ENCODE measurements at regions not wholly inside any gene's neighbourhood (a gene's known extent, or its start where the extent isn't known, plus 50 kb on each side); places are given as distances from the start of the nearest gene placed in this dataset.

DNA sequence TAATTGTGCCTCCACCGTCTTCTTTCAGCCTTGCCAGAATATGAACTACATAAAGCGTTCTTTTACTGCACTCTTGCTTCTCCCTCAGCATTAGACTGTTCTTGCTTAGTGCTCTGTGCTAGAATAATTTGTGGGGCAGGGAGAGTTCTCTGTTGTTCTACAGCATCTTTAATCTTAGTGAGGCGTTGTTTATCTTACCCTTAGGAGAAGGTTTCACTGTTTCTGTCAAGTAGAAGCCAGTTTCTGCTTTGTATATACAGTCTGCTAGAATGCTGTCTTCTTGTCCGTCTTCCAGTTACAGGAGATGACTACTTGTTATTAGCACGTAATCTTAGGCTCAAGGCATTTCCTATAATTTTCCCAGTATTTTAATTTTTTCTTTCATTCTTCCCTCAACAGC lies 458.0 kb downstream of the FLRT2 start:
- TF ChIP-seq, protein P1, sequence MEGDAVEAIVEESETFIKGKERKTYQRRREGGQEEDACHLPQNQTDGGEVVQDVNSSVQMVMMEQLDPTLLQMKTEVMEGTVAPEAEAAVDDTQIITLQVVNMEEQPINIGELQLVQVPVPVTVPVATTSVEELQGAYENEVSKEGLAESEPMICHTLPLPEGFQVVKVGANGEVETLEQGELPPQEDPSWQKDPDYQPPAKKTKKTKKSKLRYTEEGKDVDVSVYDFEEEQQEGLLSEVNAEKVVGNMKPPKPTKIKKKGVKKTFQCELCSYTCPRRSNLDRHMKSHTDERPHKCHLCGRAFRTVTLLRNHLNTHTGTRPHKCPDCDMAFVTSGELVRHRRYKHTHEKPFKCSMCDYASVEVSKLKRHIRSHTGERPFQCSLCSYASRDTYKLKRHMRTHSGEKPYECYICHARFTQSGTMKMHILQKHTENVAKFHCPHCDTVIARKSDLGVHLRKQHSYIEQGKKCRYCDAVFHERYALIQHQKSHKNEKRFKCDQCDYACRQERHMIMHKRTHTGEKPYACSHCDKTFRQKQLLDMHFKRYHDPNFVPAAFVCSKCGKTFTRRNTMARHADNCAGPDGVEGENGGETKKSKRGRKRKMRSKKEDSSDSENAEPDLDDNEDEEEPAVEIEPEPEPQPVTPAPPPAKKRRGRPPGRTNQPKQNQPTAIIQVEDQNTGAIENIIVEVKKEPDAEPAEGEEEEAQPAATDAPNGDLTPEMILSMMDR (IDR thresholded peaks at IDR 0.05), result no peak
- no peak for TF ChIP-seq POLR2A (IDR thresholded peaks at IDR 0.05)

Data from thyroid gland (tissue), 4 donors.